ENCODE measurements at regions not wholly inside any gene's neighbourhood (a gene's known extent, or its start where the extent isn't known, plus 50 kb on each side); places are given as distances from the start of the nearest gene placed in this dataset.

DNA sequence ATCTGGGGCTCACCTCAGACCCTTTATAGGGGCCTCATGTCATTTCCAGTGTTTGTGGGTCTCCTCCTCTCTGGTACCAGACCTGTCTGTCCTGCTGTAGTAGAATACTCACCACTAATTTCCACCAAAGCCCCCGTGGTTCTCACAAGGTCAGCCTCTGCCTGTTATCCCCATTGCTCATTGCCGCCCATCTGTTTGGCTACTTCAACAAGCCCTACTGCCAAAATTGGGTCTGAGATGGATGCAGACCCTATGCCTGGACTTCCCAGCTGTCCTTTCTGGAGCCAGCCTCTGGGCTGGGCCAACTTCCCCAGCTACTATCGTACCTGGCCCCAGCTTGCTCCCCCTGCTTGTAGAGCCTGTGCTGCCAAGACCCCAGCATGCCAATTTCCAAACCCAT, 152.1 kb upstream of the ISX start:
- H3K36me3 ChIP-seq (ENCODE audit: insufficient read depth, low read length, poor library complexity, severe bottlenecking): no peaks in the 10 kb centered on the region
- CTCF ChIA-PET: no interaction called here
- TF ChIP-seq EZH2 (IDR thresholded peaks at IDR 0.05; ENCODE audit: borderline replicate concordance, low read depth, low read length, poor library complexity, severe bottlenecking): no peak
- TF ChIP-seq, protein P1, sequence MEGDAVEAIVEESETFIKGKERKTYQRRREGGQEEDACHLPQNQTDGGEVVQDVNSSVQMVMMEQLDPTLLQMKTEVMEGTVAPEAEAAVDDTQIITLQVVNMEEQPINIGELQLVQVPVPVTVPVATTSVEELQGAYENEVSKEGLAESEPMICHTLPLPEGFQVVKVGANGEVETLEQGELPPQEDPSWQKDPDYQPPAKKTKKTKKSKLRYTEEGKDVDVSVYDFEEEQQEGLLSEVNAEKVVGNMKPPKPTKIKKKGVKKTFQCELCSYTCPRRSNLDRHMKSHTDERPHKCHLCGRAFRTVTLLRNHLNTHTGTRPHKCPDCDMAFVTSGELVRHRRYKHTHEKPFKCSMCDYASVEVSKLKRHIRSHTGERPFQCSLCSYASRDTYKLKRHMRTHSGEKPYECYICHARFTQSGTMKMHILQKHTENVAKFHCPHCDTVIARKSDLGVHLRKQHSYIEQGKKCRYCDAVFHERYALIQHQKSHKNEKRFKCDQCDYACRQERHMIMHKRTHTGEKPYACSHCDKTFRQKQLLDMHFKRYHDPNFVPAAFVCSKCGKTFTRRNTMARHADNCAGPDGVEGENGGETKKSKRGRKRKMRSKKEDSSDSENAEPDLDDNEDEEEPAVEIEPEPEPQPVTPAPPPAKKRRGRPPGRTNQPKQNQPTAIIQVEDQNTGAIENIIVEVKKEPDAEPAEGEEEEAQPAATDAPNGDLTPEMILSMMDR (conservative IDR thresholded peaks at IDR 0.05; ENCODE audit: low read depth, low read length): no peak
- DNase-seq (ENCODE audit: low spot score): no peak
- POLR2A ChIA-PET (ENCODE audit: low non-redundant PET): no interaction called here
- H3K9me3 ChIP-seq (ENCODE audit: low read depth, low read length, poor library complexity, severe bottlenecking): no peaks in the 10 kb centered on the region
- no TSS peak for BruUV-seq (replicated peaks)
- no peak overlapping the region for H3K4me3 ChIP-seq (ENCODE audit: low read depth, low read length, poor library complexity, severe bottlenecking)
- H3K27me3 ChIP-seq (replicated peaks; ENCODE audit: insufficient read depth, low read depth, low read length, poor library complexity): no peaks in the 10 kb centered on the region
- intact Hi-C loops (cut with micrococcal nuclease; ENCODE audit: unreplicated experiment): no loop called here
- no peaks in the 10 kb centered on the region for H3K4me1 ChIP-seq (ENCODE audit: insufficient read depth, low read length, poor library complexity, severe bottlenecking)
- no peak overlapping the region for H3K27ac ChIP-seq (ENCODE audit: low read depth, low read length, poor library complexity, severe bottlenecking)

DNA sequence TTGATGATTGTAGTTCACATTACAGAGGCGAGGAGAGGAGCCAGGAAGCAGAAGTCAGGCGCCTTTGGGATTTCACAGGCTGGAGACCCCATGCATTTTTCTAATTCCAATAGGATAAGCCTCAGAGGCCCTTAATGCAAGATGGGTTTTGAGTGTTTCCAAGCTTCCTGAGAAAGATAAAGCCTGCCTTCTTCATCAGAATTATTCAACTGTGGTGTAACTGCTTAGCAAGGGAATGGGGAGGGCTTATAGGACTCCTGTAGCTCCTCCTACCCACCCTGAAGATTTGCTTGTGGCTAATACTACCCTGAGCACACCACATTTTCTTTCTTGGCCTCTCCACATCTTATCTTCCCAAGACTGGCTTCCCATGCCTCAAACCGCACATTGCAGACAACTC, 151.1 kb upstream of the ISX start:
- ChIA-PET POLR2A (ENCODE audit: low non-redundant PET) (no interaction called here), CTCF (no interaction called here)
- Histone ChIP-seq H3K27me3 (replicated peaks; ENCODE audit: insufficient read depth, low read depth, low read length, poor library complexity) (no peaks in the 10 kb centered on the region), H3K36me3 (ENCODE audit: insufficient read depth, low read length, poor library complexity, severe bottlenecking) (no peaks in the 10 kb centered on the region), H3K9me3 (ENCODE audit: low read depth, low read length, poor library complexity, severe bottlenecking) (no peaks in the 10 kb centered on the region), H3K27ac (ENCODE audit: low read depth, low read length, poor library complexity, severe bottlenecking) (no peak overlapping the region), H3K4me1 (ENCODE audit: insufficient read depth, low read length, poor library complexity, severe bottlenecking) (no peaks in the 10 kb centered on the region), H3K4me3 (ENCODE audit: low read depth, low read length, poor library complexity, severe bottlenecking) (no peak overlapping the region)
- no peak for DNase-seq (ENCODE audit: low spot score)
- TF ChIP-seq, protein P1 (conservative IDR thresholded peaks at IDR 0.05; ENCODE audit: low read depth, low read length): no peak
- TF ChIP-seq EZH2 (IDR thresholded peaks at IDR 0.05; ENCODE audit: borderline replicate concordance, low read depth, low read length, poor library complexity, severe bottlenecking): no peak
- intact Hi-C loops (cut with micrococcal nuclease; ENCODE audit: unreplicated experiment): no loop called here
- no TSS peak for BruUV-seq (replicated peaks)

DNA sequence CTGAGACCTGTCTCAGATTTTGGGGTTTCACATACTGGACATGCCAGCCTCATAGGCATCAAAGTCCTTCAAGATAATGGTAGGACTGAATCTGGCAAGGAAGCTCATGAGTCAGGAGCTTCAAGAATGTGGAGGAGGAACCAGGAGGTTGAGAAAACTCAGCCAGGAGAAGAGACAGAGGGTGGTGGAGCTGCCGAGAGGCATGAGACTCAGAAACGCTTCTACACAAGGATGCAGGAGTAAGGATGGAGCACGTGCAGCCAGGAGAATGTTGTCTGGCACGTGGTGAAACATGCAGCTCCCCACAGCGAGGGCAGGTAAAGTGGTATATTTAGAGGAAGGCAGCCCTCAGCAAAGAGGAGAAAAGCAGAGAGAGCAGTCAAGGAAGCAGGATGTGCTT, 148.7 kb upstream of the ISX start:
- Histone ChIP-seq H3K36me3 (ENCODE audit: insufficient read depth, low read length, poor library complexity, severe bottlenecking) (no peaks in the 10 kb centered on the region), H3K27me3 (replicated peaks; ENCODE audit: insufficient read depth, low read depth, low read length, poor library complexity) (no peaks in the 10 kb centered on the region), H3K9me3 (ENCODE audit: low read depth, low read length, poor library complexity, severe bottlenecking) (no peaks in the 10 kb centered on the region), H3K4me3 (ENCODE audit: low read depth, low read length, poor library complexity, severe bottlenecking) (no peak overlapping the region), H3K4me1 (ENCODE audit: insufficient read depth, low read length, poor library complexity, severe bottlenecking) (no peaks in the 10 kb centered on the region), H3K27ac (ENCODE audit: low read depth, low read length, poor library complexity, severe bottlenecking) (no peak overlapping the region)
- no peak for DNase-seq (ENCODE audit: low spot score)
- BruUV-seq (replicated peaks): no TSS peak
- CTCF ChIA-PET: no interaction called here
- intact Hi-C loops (cut with micrococcal nuclease; ENCODE audit: unreplicated experiment): no loop called here
- TF ChIP-seq, protein P1 (conservative IDR thresholded peaks at IDR 0.05; ENCODE audit: low read depth, low read length): no peak
- no peak for TF ChIP-seq EZH2 (IDR thresholded peaks at IDR 0.05; ENCODE audit: borderline replicate concordance, low read depth, low read length, poor library complexity, severe bottlenecking)
- POLR2A ChIA-PET (ENCODE audit: low non-redundant PET): no interaction called here

Measured in A673 (cell line).